HEK293T (cell line): ENCODE measurements at regions not wholly inside any gene's neighbourhood (a gene's known extent, or its start where the extent isn't known, plus 50 kb on each side); places are given as distances from the start of the nearest gene placed in this dataset.
"Not testable (repeated sequence)": the region's sequence is repeated elsewhere in the genome, so short reads cannot be mapped to it uniquely, and the experiment has no call there.

Source experiments
- CTCF ChIA-PET: fragments of 350-600 bp; formaldehyde crosslinking; extraction: SDS; loops from one replicate; lab custom pipeline; 2021; ENCODE audit warnings: antibody characterized with exemption, inconsistent platforms; lab: Yijun Ruan, JAX
- POLR2A ChIA-PET: fragments of 350-600 bp; formaldehyde crosslinking; extraction: SDS; loops from one replicate; lab custom pipeline; 2020; ENCODE audit warnings: antibody characterized with exemption, inconsistent platforms; lab: Yijun Ruan, JAX
- DNase-seq: peaks from one replicate; pipeline ENCODE4 v3.0.0; 2012; ENCODE audit warnings: mixed read lengths; ENCODE audit errors: extremely low spot score
- ARNT ChIP-seq: fragments of 450-650 bp; IDR thresholded peaks from 2 replicates; pipeline ENCODE4 v1.6.1; 2017; ENCODE audit warnings: mild to moderate bottlenecking
- BHLHE40 ChIP-seq: fragments of 450-650 bp; IDR thresholded peaks from 2 replicates; pipeline ENCODE4 v1.6.1; 2016; ENCODE audit warnings: mild to moderate bottlenecking, moderate library complexity, borderline replicate concordance
- CTBP1 ChIP-seq: fragments of 450-650 bp; IDR thresholded peaks from 2 replicates; pipeline ENCODE4 v1.6.1; 2016; ENCODE audit warnings: borderline replicate concordance
- ELF4 ChIP-seq: fragments of 450-650 bp; IDR thresholded peaks from 2 replicates; pipeline ENCODE4 v1.6.1; 2017; ENCODE audit warnings: antibody characterized with exemption
- FOXA1 ChIP-seq: fragments of 450-650 bp; IDR thresholded peaks from 2 replicates; pipeline ENCODE4 v1.6.1; 2016; ENCODE audit warnings: mild to moderate bottlenecking
- FOXK2 ChIP-seq: fragments of 450-650 bp; IDR thresholded peaks from 2 replicates; pipeline ENCODE4 v1.6.1; 2016; ENCODE audit warnings: mild to moderate bottlenecking
- FOXM1 ChIP-seq: fragments of 450-650 bp; IDR thresholded peaks from 2 replicates; pipeline ENCODE4 v1.6.1; 2017; ENCODE audit warnings: mild to moderate bottlenecking, borderline replicate concordance
- HDGF ChIP-seq: fragments of 450-650 bp; IDR thresholded peaks from 2 replicates; pipeline ENCODE4 v1.6.1; 2017; ENCODE audit warnings: antibody characterized with exemption, borderline replicate concordance
- L3MBTL2 ChIP-seq: fragments of 450-650 bp; conservative IDR thresholded peaks from 2 replicates; pipeline ENCODE4 v1.6.1; 2016; ENCODE audit warnings: mild to moderate bottlenecking
- LEF1 ChIP-seq: fragments of 450-650 bp; IDR thresholded peaks from 2 replicates; pipeline ENCODE4 v1.6.1; 2017; ENCODE audit warnings: mild to moderate bottlenecking, borderline replicate concordance
- NFRKB ChIP-seq: fragments of 450-650 bp; IDR thresholded peaks from 2 replicates; pipeline ENCODE4 v1.6.1; 2016; ENCODE audit warnings: mild to moderate bottlenecking, moderate library complexity
- SP1 ChIP-seq: fragments of 450-650 bp; IDR thresholded peaks from 2 replicates; pipeline ENCODE4 v1.6.1; 2017
- SUZ12 ChIP-seq: fragments of 450-650 bp; IDR thresholded peaks from 2 replicates; pipeline ENCODE4 v1.6.1; 2016; ENCODE audit warnings: mild to moderate bottlenecking
- TARDBP ChIP-seq: fragments of 450-650 bp; IDR thresholded peaks from 2 replicates; pipeline ENCODE4 v1.6.1; 2016
- ZNF384 ChIP-seq: fragments of 450-650 bp; IDR thresholded peaks from 2 replicates; pipeline ENCODE4 v1.6.1; 2016
- TF ChIP-seq, protein P1 (sequence below): fragments of 450-650 bp; IDR thresholded peaks from 2 replicates; pipeline ENCODE4 v1.6.1; 2016

DNA sequence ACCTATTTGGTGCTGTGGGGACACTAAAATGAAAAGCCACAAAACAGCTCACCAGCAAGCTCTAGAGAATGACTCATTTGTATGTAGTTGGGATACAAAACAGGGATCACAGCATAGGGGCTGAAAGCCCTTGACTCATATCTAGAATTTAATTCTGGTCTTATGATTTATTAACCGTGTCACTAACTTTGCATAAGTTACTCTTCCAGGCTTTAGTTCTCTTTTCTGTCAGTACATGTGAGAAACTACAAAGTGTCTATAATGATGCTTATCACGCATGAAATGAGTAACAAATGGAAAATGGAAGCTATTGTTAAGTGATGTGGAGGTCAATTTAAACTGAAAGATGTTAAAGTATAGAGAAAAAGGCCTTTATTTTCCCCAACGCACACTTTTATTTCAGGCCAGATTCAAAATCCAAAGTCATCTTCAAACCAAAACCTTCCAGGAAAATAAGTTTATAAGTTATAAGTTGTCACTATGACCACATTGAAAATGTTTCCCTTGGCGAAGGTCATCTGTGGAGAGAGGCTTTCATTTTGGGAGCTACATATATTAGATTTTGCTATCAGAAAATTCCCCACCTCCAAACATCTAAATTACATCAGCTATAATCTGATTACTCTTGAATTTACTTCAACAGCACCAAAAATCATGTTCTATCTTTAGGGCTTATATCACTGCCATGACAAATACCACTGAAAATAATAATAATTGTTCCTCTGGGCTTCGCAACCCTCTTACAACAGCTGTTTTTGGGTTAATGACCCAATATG lies 430.5 kb downstream of the MRPL39 start:
- ChIA-PET POLR2A (no interaction called here), CTCF (no interaction called here)
- DNase-seq, result no peak
- TF ChIP-seq, protein P1, sequence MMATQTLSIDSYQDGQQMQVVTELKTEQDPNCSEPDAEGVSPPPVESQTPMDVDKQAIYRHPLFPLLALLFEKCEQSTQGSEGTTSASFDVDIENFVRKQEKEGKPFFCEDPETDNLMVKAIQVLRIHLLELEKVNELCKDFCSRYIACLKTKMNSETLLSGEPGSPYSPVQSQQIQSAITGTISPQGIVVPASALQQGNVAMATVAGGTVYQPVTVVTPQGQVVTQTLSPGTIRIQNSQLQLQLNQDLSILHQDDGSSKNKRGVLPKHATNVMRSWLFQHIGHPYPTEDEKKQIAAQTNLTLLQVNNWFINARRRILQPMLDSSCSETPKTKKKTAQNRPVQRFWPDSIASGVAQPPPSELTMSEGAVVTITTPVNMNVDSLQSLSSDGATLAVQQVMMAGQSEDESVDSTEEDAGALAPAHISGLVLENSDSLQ, result no peak
- TF ChIP-seq LEF1 (no peak), NFRKB (no peak), SP1 (no peak), ARNT (no peak), ZNF384 (no peak)

DNA sequence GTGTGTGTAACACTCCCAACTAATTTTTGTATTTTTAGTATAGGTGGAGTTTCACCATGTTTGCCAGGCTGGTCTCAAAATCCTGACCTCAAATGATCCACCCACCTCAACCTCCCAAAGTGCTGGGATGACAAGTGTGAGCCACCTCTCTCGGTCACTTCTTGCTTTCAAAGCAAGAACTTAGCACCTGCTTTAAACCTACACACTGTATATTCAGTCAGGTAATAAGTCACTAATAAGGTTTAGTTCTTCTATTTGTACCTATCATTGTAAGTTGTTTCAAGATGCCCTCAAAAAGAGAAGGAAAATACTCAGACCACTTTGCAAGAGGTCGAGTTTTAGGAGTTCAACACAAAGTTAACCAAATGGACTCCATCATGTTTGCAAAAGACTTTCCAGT lies 431.3 kb downstream of the MRPL39 start:
- CTCF ChIA-PET, result no interaction called here
- DNase-seq, result no peak
- TF ChIP-seq ARNT (no peak), LEF1 (no peak), SUZ12 (no peak), FOXM1 (no peak), ZNF384 (no peak), TARDBP (no peak), CTBP1 (no peak), FOXK2 (no peak), ELF4 (no peak), SP1 (no peak), BHLHE40 (no peak), NFRKB (no peak)
- TF ChIP-seq, protein P1, result no peak
- POLR2A ChIA-PET, result no interaction called here

DNA sequence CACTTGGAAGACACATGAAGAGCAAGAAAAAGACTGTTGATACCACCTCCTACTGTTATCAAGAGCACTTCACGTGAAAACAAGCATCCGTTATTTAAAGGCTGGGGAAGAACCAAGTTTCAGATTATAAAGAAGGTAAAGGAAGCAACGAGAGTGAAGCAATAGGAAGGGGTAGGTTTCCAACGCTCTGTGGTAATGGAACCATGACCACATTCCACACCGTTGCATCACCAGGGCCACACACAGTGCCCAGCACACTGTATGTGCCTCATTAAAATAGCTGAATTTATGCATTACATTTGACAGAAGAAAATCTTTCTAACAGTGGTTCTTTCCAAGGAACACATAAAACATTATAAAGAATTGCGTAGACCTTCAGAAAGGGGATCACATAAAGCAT lies 435.8 kb downstream of the MRPL39 start:
- POLR2A ChIA-PET, result no interaction called here
- no peak for TF ChIP-seq FOXA1
- no peak for TF ChIP-seq NFRKB
- TF ChIP-seq ZNF384, result no peak
- TF ChIP-seq, protein P1, result no peak
- TF ChIP-seq ARNT, result no peak
- TF ChIP-seq HDGF, result no peak
- TF ChIP-seq ELF4, result no peak
- no peak for TF ChIP-seq BHLHE40
- no peak for TF ChIP-seq CTBP1
- no peak for TF ChIP-seq SUZ12
- TF ChIP-seq L3MBTL2, result no peak
- TF ChIP-seq SP1, result no peak
- TF ChIP-seq LEF1, result no peak
- CTCF ChIA-PET, result no interaction called here
- no peak for DNase-seq

DNA sequence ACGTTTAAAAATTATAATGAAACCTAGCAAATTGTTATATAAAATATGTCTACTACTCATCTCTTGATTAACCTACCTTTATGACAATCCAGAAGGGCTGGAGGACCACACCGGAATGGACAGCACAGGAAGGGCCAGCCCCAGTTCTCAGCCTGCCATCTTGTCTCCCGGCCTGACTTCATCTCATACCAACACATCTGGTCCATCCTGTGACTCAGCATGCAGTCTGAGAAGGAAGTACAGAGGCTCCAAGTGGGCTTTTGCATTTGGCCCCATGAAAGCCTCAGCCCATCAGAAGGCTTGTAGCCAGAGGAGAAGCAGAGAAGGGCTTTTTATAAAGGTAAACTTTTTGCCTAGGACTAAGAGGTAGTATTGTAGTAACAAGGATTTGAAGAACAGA lies 436.6 kb downstream of the MRPL39 start:
- no peak for TF ChIP-seq CTBP1
- DNase-seq, result no peak
- POLR2A ChIA-PET, result no interaction called here
- CTCF ChIA-PET, result no interaction called here

DNA sequence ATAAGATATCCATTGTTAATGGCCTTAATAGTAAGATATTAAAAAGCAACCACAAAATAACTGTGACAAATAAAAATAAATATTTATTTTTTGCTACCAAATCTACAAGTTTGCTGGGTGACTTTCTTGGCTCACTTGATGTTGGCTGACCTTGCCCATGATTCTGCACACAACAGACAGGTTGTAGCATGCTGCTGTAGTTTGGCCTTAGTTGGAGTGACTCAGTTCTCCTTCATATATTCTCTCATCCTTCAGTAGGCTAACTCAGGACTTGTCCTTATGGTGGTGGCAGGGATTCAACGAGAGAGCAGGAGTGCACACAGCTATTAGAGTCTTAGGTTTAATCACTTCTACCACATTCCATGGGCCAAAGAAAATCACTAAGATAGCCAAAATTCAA lies 437.9 kb downstream of the MRPL39 start:
- CTCF ChIA-PET, result no interaction called here
- TF ChIP-seq, protein P1, result no peak
- TF ChIP-seq ELF4, result no peak
- TF ChIP-seq TARDBP, result no peak
- TF ChIP-seq BHLHE40, result no peak
- no peak for TF ChIP-seq L3MBTL2
- no peak for TF ChIP-seq SUZ12
- no peak for TF ChIP-seq ARNT
- TF ChIP-seq FOXK2, result no peak
- no peak for TF ChIP-seq FOXM1
- TF ChIP-seq FOXA1, result no peak
- no peak for TF ChIP-seq CTBP1
- TF ChIP-seq NFRKB, result no peak
- TF ChIP-seq LEF1, result no peak
- no peak for TF ChIP-seq ZNF384
- no peak for DNase-seq
- POLR2A ChIA-PET, result no interaction called here

DNA sequence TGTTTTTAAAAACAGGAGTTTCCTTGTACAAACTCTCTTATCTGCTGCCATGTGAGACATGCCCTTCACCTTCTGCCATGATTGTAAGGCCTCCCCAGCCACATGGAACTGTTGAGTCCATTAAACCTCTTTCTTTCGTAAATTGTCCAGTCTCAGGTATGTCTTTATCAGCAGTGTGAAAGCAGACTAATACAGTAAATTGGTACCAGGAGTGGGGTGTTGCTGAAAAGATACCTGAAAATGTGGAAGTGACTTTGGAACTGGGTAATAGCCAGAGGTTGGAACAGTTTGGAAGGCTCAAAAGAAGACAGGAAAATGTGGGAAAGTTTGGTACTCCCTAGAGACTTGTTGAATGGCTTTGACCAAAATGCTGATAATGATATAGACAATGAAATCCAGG lies 440.4 kb downstream of the MRPL39 start:
- CTCF ChIA-PET, POLR2A ChIA-PET, DNase-seq: not testable (repeated sequence)
